HG02884 (cell line): ENCODE measurements at regions not wholly inside any gene's neighbourhood (a gene's known extent, or its start where the extent isn't known, plus 50 kb on each side); places are given as distances from the start of the nearest gene placed in this dataset.

Source experiments
- ATAC-seq: cut with Tn5 transposase; IDR thresholded peaks from one replicate; pipeline ENCODE4 v1.9.1; 2021; ENCODE audit warnings: mild to moderate bottlenecking, moderate library complexity; ENCODE audit not compliant: unreplicated experiment

- no peak for ATAC-seq
These were observed 398.6 kb downstream of the TBL1XR1 start for GRCh38 chr3:176798680-176799079.

GRCh38 chr3:176796371-176796770, 400.9 kb downstream of the TBL1XR1 start:
- no peak for ATAC-seq

GRCh38 chr3:176795891-176796290, 401.4 kb downstream of the TBL1XR1 start:
- ATAC-seq = no peak

GRCh38 chr3:176794406-176794805, 402.9 kb downstream of the TBL1XR1 start:
- ATAC-seq = no peak

GRCh38 chr3:176789947-176790346, 407.3 kb downstream of the TBL1XR1 start:
- no peak for ATAC-seq

- ATAC-seq = no peak
These were observed 408.0 kb downstream of the TBL1XR1 start for GRCh38 chr3:176789281-176789705.

GRCh38 chr3:176787506-176787905, 409.8 kb downstream of the TBL1XR1 start:
- no peak for ATAC-seq

GRCh38 chr3:176785171-176785570, 412.1 kb downstream of the TBL1XR1 start:
- ATAC-seq = no peak

- ATAC-seq = no peak
These were observed 416.5 kb downstream of the TBL1XR1 start for GRCh38 chr3:176780766-176781165.

GRCh38 chr3:176776622-176777175, 420.6 kb downstream of the TBL1XR1 start:
- ATAC-seq = no peak

- no peak for ATAC-seq
These were observed 427.6 kb downstream of the TBL1XR1 start for GRCh38 chr3:176769547-176770190.

GRCh38 chr3:176767385-176767784, 429.9 kb downstream of the TBL1XR1 start:
- ATAC-seq = peak; percentile 52

- ATAC-seq = no peak
These were observed 430.4 kb downstream of the TBL1XR1 start for GRCh38 chr3:176766862-176767261.

- ATAC-seq = no peak
These were observed 431.8 kb downstream of the TBL1XR1 start for GRCh38 chr3:176765382-176765900.

GRCh38 chr3:176759815-176760506, 437.3 kb downstream of the TBL1XR1 start:
- no peak for ATAC-seq

GRCh38 chr3:176757429-176757828, 439.9 kb downstream of the TBL1XR1 start:
- ATAC-seq = no peak

- no peak for ATAC-seq
These were observed 441.3 kb downstream of the TBL1XR1 start for GRCh38 chr3:176755977-176756376.

- no peak for ATAC-seq
These were observed 441.7 kb downstream of the TBL1XR1 start for GRCh38 chr3:176755552-176755951.

- ATAC-seq = no peak
These were observed 455.6 kb downstream of the TBL1XR1 start for GRCh38 chr3:176741664-176742047.

- ATAC-seq = no peak
These were observed 456.2 kb downstream of the TBL1XR1 start for GRCh38 chr3:176740906-176741663.

- ATAC-seq = no peak
These were observed 458.1 kb downstream of the TBL1XR1 start for GRCh38 chr3:176739159-176739558.
